ELR (cell line): ENCODE measurements at regions not wholly inside any gene's neighbourhood (a gene's known extent, or its start where the extent isn't known, plus 50 kb on each side); places are given as distances from the start of the nearest gene placed in this dataset.

ENCODE experiments used
- DNase-seq: peaks from one replicate; pipeline ENCODE4 v3.0.0-alpha.2; 2015; ENCODE audit warnings: low read depth

GRCh38 chr12:97335115-97335514 lies 127.5 kb upstream of the RMST start:
- no peak for DNase-seq

GRCh38 chr12:97336900-97337751 lies 125.5 kb upstream of the RMST start:
- DNase-seq = no peak

DNA sequence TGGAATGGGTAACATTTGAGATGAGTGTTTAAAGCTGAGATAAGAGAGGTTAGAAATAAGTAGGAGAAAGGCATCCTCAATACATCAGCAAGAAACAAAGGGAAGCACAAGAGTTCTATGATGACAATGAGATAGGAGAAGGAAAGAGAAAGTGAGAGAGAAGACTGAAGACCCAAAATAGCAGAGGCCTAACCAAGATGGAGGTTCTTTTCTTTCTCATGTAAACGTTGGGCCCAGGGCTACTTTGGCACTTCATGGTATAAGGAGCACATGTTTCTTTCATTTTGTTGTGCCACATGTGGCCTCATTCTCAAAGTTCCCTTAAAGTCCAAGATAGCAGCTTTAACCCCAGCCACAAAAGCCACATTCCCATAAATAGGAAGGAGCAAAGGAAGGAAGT lies 120.5 kb upstream of the RMST start:
- DNase-seq = no peak

GRCh38 chr12:97347956-97348355 lies 114.6 kb upstream of the RMST start:
- no peak for DNase-seq

DNA sequence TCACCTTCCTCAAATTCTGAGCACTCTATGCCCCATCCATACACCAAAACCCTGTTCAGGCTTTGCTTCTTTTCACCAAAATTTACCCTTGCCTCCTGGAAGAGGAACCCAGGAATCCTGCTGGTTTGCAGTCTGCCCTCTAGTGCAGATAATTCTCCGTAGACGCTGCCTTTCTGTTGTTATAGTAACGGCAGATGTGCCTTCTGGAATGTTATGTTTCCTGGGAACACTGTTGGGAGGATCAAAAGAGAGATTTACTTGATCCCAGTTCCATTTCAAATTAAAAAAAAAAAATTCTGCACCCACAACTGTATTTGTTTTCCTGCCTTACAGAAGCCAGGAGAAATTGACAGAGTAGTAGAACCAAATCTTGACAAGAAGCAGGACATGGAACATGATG lies 104.2 kb upstream of the RMST start:
- DNase-seq = no peak

DNA sequence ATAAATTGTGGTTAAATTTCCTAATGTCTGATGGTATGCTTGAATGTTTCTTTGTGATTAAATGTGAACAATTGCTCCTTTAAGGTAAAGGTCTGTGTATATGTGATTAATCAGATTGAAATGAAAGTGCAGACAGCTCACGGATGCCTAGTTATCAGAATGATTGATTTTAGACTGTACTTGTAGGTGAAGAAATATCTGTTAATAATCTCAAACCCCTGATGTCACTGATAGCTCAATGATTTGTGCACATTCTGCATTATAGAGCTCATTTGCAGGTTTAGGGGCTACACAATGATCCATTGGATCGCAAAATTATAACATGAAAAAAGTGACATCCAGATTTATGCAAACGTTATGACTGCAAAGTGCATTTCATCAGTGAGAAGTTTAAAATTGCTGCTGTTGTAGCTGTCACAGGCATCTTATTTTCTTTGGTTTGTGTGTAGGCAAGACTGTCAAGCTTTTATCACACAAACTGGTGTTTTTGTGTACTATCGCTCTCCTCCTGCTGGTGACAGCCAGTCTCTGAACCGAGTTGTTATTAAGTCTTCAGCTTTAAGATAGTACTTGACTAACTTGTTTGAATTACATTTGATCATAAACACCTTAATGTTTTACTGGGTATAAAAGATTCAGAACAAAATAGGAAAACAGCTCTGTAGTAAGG lies 103.4 kb upstream of the RMST start:
- DNase-seq = no peak

DNA sequence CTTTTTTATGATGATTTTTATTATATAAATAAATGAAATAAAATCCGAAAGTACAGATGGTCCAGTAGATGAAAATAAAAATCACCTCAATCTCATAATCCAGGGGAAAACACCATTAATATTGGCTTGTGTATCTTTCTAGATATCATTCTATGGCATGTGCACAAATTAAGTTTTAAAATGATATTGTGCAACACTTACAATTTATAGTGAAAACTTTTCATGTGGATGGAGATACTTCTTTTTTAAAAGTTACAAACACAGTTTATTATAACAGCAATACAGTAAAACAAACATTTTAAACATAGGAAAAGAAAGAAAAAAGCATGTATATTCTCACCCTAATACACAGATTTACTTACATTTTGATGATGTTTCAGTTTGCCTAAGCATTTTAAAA lies 98.9 kb upstream of the RMST start:
- no peak for DNase-seq

GRCh38 chr12:97368462-97369163 lies 94.0 kb upstream of the RMST start:
- DNase-seq = no peak

GRCh38 chr12:97375310-97375709 lies 87.3 kb upstream of the RMST start:
- no peak for DNase-seq

DNA sequence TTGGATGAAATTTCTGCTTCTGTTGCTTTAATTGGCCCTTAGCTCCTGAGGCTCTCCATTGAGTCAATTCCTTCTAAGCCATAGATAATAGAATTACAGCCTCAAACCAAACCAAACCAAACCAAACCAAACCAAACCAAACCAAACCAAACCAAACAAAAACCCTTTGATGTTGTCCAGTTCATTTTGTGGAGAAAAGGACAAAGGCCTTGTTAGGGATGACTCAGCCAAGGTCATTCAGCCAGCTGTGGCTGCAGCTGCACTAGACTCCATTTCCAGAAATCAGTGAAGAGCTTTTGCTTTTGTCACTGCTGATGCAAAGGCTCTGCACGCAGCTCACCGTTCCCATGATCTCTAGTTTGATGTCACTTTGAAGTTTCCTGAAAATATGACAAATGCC lies 82.2 kb upstream of the RMST start:
- DNase-seq = no peak

GRCh38 chr12:97385121-97385520 lies 77.5 kb upstream of the RMST start:
- DNase-seq = no peak

DNA sequence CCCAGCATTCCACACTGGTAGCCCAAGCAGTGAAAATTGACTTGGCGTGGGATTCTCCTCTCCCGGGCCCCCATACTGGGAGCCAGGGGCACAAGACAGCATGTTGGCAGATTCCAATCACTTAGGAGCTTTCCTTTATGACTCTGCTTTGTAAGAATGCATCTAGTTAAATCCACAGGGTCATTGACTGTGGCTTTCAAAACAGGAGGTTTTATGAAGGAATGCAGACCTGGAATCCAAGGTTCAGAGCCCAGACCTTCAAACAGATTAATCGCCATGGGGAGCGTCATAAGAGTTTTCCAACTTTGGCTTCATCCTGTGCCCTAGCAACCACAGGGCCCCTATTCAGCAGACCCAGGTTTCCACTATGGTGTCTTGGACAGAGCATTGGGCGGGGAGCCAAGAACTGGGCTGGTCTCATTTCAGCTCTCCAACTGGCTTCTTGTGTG lies 76.4 kb upstream of the RMST start:
- no peak for DNase-seq

GRCh38 chr12:97387844-97388243 lies 74.8 kb upstream of the RMST start:
- DNase-seq = no peak

DNA sequence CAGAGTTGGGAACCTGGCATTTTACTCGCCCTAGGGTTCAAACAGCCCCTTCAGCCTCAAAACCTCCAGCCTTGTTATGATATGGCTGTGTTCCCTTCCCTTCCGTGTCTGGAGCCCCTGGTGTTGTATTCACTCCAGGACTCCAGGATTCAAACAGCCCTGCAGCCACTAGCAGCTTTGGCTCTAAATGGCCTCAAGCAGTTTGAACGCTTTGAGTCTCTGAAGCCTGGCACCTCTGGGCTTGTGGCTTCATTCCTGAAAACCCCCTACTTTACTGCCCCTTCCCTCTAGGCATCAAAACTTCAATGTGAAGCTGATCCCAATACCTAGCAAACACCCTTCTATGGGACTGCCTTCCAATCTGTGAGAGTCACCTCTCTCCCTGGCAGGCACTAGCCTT lies 67.9 kb upstream of the RMST start:
- no peak for DNase-seq

- no peak for DNase-seq
These were observed 65.6 kb upstream of the RMST start for GRCh38 chr12:97397008-97397407.

GRCh38 chr12:97398704-97399103 lies 63.9 kb upstream of the RMST start:
- no peak for DNase-seq

GRCh38 chr12:97404093-97404492 lies 58.5 kb upstream of the RMST start:
- no peak for DNase-seq

DNA sequence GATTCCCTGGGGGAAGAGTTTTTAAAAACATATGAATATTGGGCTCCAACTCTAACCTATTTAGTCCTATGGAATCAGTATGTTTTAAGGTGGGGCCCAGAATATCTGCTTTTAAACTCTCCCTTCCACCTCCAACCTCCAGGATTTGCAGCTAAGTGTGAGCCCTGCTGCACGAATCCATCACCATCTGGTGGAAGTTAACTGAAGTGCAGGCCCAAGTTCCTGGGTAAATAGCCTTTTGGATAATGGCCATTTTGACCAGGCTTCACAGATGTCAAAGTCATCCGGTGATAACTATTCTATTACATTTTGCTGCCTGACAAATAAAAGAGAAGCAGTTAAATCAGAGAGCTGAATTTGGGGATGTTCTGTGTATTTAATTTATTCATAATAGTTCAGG lies 58.1 kb upstream of the RMST start:
- DNase-seq = peak; percentile 26

- no peak for DNase-seq
These were observed 54.2 kb upstream of the RMST start for GRCh38 chr12:97408363-97408762.

DNA sequence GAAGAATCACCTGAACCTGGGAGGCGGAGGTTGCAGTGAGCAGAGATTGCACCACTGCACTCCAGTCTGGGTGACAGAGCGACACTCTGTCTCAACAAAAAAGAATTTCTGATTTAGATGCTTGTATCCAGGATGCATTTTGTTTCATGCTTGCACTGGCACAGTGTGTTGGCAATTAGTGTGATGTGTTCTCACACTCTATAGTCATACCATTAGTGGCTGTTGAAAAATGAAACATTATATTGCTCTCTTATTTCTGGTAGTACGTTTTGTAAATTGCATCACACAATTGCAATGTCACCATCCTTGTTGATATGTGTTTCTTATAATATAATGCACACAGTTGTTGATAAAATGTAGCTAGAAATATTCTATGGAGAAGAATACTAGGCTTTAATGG lies 51.3 kb upstream of the RMST start:
- no peak for DNase-seq
